H9 (cell line): ENCODE measurements at regions not wholly inside any gene's neighbourhood (a gene's known extent, or its start where the extent isn't known, plus 50 kb on each side); places are given as distances from the start of the nearest gene placed in this dataset.

Experiments
- DNase-seq: peaks from one replicate; pipeline ENCODE4 v3.0.0-alpha.2; 2017
- H2AFZ ChIP-seq: one replicate; pipeline ENCODE4 v1.6.1; 2013; ENCODE audit warnings: mild to moderate bottlenecking, low read length, control low read depth, moderate library complexity
- H2AK5ac ChIP-seq: 2 replicates; pipeline ENCODE4 v1.6.1; 2013; ENCODE audit warnings: low read length, control low read depth, mixed read lengths; ENCODE audit not compliant: insufficient read length
- H2BK120ac ChIP-seq: one replicate; pipeline ENCODE4 v1.6.1; 2013; ENCODE audit warnings: low read depth, mild to moderate bottlenecking, low read length, control low read depth, inconsistent platforms; ENCODE audit not compliant: poor library complexity, severe bottlenecking
- H2BK12ac ChIP-seq: 2 replicates; pipeline ENCODE4 v1.6.1; 2013; ENCODE audit warnings: low read length, control low read depth, mixed read lengths, low read depth; ENCODE audit not compliant: insufficient read length
- H2BK15ac ChIP-seq: 2 replicates; pipeline ENCODE4 v1.6.1; 2013; ENCODE audit warnings: low read depth, low read length, control low read depth
- H2BK20ac ChIP-seq: one replicate; pipeline ENCODE4 v1.6.1; 2013; ENCODE audit warnings: low read depth, mild to moderate bottlenecking, low read length, control low read depth, inconsistent platforms; ENCODE audit not compliant: poor library complexity, severe bottlenecking
- H2BK5ac ChIP-seq: 2 replicates; pipeline ENCODE4 v1.6.1; 2013; ENCODE audit warnings: low read length, control low read depth, mixed read lengths; ENCODE audit not compliant: insufficient read length
- H3K14ac ChIP-seq: 2 replicates; pipeline ENCODE4 v1.6.1; 2013; ENCODE audit warnings: low read length, control low read depth; ENCODE audit not compliant: insufficient read depth
- H3K18ac ChIP-seq: 2 replicates; pipeline ENCODE4 v1.6.1; 2013; ENCODE audit warnings: low read depth, mild to moderate bottlenecking, mixed read lengths, low read length, control low read depth; ENCODE audit not compliant: insufficient read length
- H3K23ac ChIP-seq: 2 replicates; pipeline ENCODE4 v1.6.1; 2013; ENCODE audit warnings: low read length, control low read depth, mixed read lengths, low read depth; ENCODE audit not compliant: insufficient read length
- H3K23me2 ChIP-seq: 2 replicates; pipeline ENCODE4 v1.6.1; 2013; ENCODE audit warnings: low read depth, mild to moderate bottlenecking, mixed read lengths, low read length, control low read depth; ENCODE audit not compliant: insufficient read length, poor library complexity, severe bottlenecking
- H3K27ac ChIP-seq: 2 replicates; pipeline ENCODE4 v1.5.1; 2013; ENCODE audit warnings: low read length, control low read depth, mixed read lengths, low read depth; ENCODE audit not compliant: insufficient read length
- H3K27me3 ChIP-seq: 2 replicates; pipeline ENCODE4 v1.6.1; 2013; ENCODE audit warnings: low read length, control low read depth, inconsistent platforms; ENCODE audit not compliant: insufficient read depth
- H3K4ac ChIP-seq: 2 replicates; pipeline ENCODE4 v1.6.1; 2013; ENCODE audit warnings: low read depth, mild to moderate bottlenecking, control low read depth, inconsistent platforms, low read length, moderate library complexity
- H3K4me1 ChIP-seq: 2 replicates; pipeline ENCODE4 v1.6.1; 2013; ENCODE audit warnings: low read length, control low read depth, inconsistent platforms; ENCODE audit not compliant: insufficient read depth
- H3K4me2 ChIP-seq: 2 replicates; pipeline ENCODE4 v1.6.1; 2013; ENCODE audit warnings: low read length, control low read depth, mixed read lengths; ENCODE audit not compliant: insufficient read length, insufficient read depth
- H3K56ac ChIP-seq: 2 replicates; pipeline ENCODE4 v1.6.1; 2013; ENCODE audit warnings: low read depth, mild to moderate bottlenecking, mixed read lengths, low read length, control low read depth; ENCODE audit not compliant: insufficient read length
- H3K79me1 ChIP-seq: 2 replicates; pipeline ENCODE4 v1.6.1; 2013; ENCODE audit warnings: low read depth, mild to moderate bottlenecking, moderate library complexity, low read length, control low read depth, inconsistent platforms; ENCODE audit not compliant: insufficient read depth, poor library complexity, severe bottlenecking
- H3K79me2 ChIP-seq: 2 replicates; pipeline ENCODE4 v1.6.1; 2013; ENCODE audit warnings: low read length, control low read depth, inconsistent platforms; ENCODE audit not compliant: insufficient read depth
- H3K9ac ChIP-seq: 2 replicates; pipeline ENCODE4 v1.6.1; 2013; ENCODE audit warnings: low read length, control low read depth, mixed read lengths; ENCODE audit not compliant: insufficient read length; ENCODE audit errors: extremely low read depth
- H3K9me3 ChIP-seq: one replicate; pipeline ENCODE4 v1.6.1; 2013; ENCODE audit warnings: low read depth, low read length, inconsistent platforms; ENCODE audit not compliant: control insufficient read depth
- H3T11ph ChIP-seq: one replicate; pipeline ENCODE4 v1.6.1; 2013; ENCODE audit warnings: mild to moderate bottlenecking, low read length, control low read depth, inconsistent platforms
- H4K20me1 ChIP-seq: one replicate; pipeline ENCODE4 v1.6.1; 2013; ENCODE audit not compliant: control insufficient read depth, insufficient read length, insufficient read depth
- H4K5ac ChIP-seq: 2 replicates; pipeline ENCODE4 v1.6.1; 2013; ENCODE audit warnings: low read depth, mild to moderate bottlenecking, mixed read lengths, low read length, control low read depth; ENCODE audit not compliant: insufficient read length
- H4K8ac ChIP-seq: replicated peaks from 2 replicates; pipeline ENCODE4 v1.6.1; 2013; ENCODE audit warnings: low read length, control low read depth, mixed read lengths, low read depth; ENCODE audit not compliant: insufficient read length
- H4K91ac ChIP-seq: 2 replicates; pipeline ENCODE4 v1.6.1; 2013; ENCODE audit warnings: low read depth, mild to moderate bottlenecking, moderate library complexity, mixed read lengths, low read length, control low read depth; ENCODE audit not compliant: insufficient read length
- H3K27ac Mint-ChIP-seq, 3 experiments: 2 replicates in 2 of 3; 3 replicates in 1 of 3; pipeline ENCODE4 v1.8.0; 2020 to 2021; ENCODE audit warnings: mixed read lengths in 3 of 3, mild to moderate bottlenecking in 1 of 3, moderate library complexity in 1 of 3
- H3K27me3 Mint-ChIP-seq: 2 replicates; pipeline ENCODE4 v1.8.0; 2021; ENCODE audit warnings: low read depth, mild to moderate bottlenecking, moderate library complexity, mixed read lengths
- H3K36me3 Mint-ChIP-seq, 3 experiments: 2 replicates in 2 of 3; 3 replicates in 1 of 3; pipeline ENCODE4 v1.8.0; 2020 to 2021; ENCODE audit warnings: low read depth in 3 of 3, mixed read lengths in 3 of 3; ENCODE audit not compliant: insufficient read depth in 1 of 3
- H3K4me1 Mint-ChIP-seq, 2 experiments: 2 replicates each; pipeline ENCODE4 v1.8.0; 2020; ENCODE audit warnings: mixed read lengths in 2 of 2
- H3K4me3 Mint-ChIP-seq, 2 experiments: 2 replicates in 1 of 2; 3 replicates in 1 of 2; pipeline ENCODE4 v1.8.0; 2020 to 2021; ENCODE audit warnings: mild to moderate bottlenecking in 2 of 2, mixed read lengths in 2 of 2, moderate library complexity in 1 of 2
- H3K9me3 Mint-ChIP-seq, 2 experiments: 2 replicates in 1 of 2; 3 replicates in 1 of 2; pipeline ENCODE4 v1.8.0; 2020; ENCODE audit warnings: mild to moderate bottlenecking in 2 of 2, mixed read lengths in 2 of 2, moderate library complexity in 1 of 2
- CTCF ChIP-seq: fragments of 200-600 bp; sonication (generic); conservative IDR thresholded peaks from 3 replicates; pipeline ENCODE4 v1.8.0; 2021; ENCODE audit warnings: antibody characterized with exemption, mild to moderate bottlenecking
- WGBS: extraction: QIAGEN DNeasy Blood & Tissue Kit; methylation state at CpG from one replicate; pipeline ENCODE4 v1.1.7; 2013; ENCODE audit warnings: missing lambda C conversion rate, low lambda C conversion rate, mixed read lengths; ENCODE audit not compliant: insufficient read length; ENCODE audit errors: extremely low coverage; 5-methylcytosine and 5-hydroxymethylcytosine counted together

- WGBS = no CpG with 5 or more reads among the region's 28 CpGs
- Mint-ChIP-seq H3K27me3 (peaks cover 3% of the 10 kb centered on the region), H3K36me3 (no peaks in the 10 kb centered on the region), H3K27ac (no peak overlapping the region), H3K4me3 (no peak overlapping the region), H3K4me1 (peaks cover 0 to 3% of the 10 kb centered on the region in 2 experiments; a peak in 1 of 4 replicates), H3K9me3 (no peaks in the 10 kb centered on the region)
- Histone ChIP-seq H3K23me2 (no peaks in the 10 kb centered on the region), H4K5ac (no peak overlapping the region), H2BK120ac (no peak overlapping the region), H2BK5ac (no peak overlapping the region), H4K20me1 (no peaks in the 10 kb centered on the region), H3K79me2 (no peaks in the 10 kb centered on the region), H3K4me2 (no peak overlapping the region), H2AFZ (no peak overlapping the region), H2BK12ac (no peak overlapping the region), H3K18ac (no peak overlapping the region), H2BK20ac (no peak overlapping the region), H3K4me1 (no peaks in the 10 kb centered on the region; the same call in 1 of the 2 replicates), H3K27me3 (peaks cover 3% of the 10 kb centered on the region; the same call in 1 of the 2 replicates), H3K14ac (no peak overlapping the region), H3K79me1 (no peaks in the 10 kb centered on the region), H2AK5ac (no peak overlapping the region), H3K56ac (no peak overlapping the region), H4K8ac (no peak overlapping the region), H3K9me3 (no peaks in the 10 kb centered on the region), H4K91ac (no peak overlapping the region), H2BK15ac (no peak overlapping the region), H3T11ph (no peak overlapping the region), H3K23ac (no peak overlapping the region), H3K4ac (no peak overlapping the region), H3K27ac (no peak overlapping the region), H3K9ac (no peak overlapping the region)
- no peak for TF ChIP-seq CTCF
- DNase-seq = no peak
These were observed 140.4 kb upstream of the ETV3 start for GRCh38 chr1:157278383-157279137.
